ENCODE measurements at regions not wholly inside any gene's neighbourhood (a gene's known extent, or its start where the extent isn't known, plus 50 kb on each side); places are given as distances from the start of the nearest gene placed in this dataset.

- Histone ChIP-seq H4K20me1 (ENCODE audit: insufficient read depth, low read length) (no peaks in the 10 kb centered on the region), H3K36me3 (replicated peaks; ENCODE audit: insufficient read depth, low read length) (no peaks in the 10 kb centered on the region), H3K4me1 (ENCODE audit: low read length) (no peaks in the 10 kb centered on the region), H3K9me2 (replicated peaks; ENCODE audit: insufficient read depth, low read length) (no peaks in the 10 kb centered on the region), H3K79me2 (ENCODE audit: low read length) (no peaks in the 10 kb centered on the region), H3K4me2 (ENCODE audit: low read depth, low read length) (no peak overlapping the region), H3K9me3 (replicated peaks; ENCODE audit: insufficient read depth, low read length) (no peaks in the 10 kb centered on the region), H2AFZ (ENCODE audit: low read length) (no peak overlapping the region), H3F3A (ENCODE audit: insufficient read depth, low read length) (no peaks in the 10 kb centered on the region), H3K9ac (ENCODE audit: low read length) (no peak overlapping the region), H3K4me3 (ENCODE audit: low read length) (no peak overlapping the region), H3K27me3 (replicated peaks; ENCODE audit: insufficient read depth, low read length) (no peaks in the 10 kb centered on the region), H3K27ac (ENCODE audit: low read length) (no peak overlapping the region)
- no peak for DNase-seq
- TF ChIP-seq CTCF (IDR thresholded peaks at IDR 0.05; ENCODE audit: low read length), result no peak
- no peak for TF ChIP-seq EZH2phosphoT487 (IDR thresholded peaks at IDR 0.05; ENCODE audit: low read length)
- no peak for TF ChIP-seq EZH2 (optimal IDR thresholded peaks at IDR 0.05; ENCODE audit: low read depth, low read length)
Observed at GRCh38 chrX:126985981-126986380, 166.5 kb downstream of the PRR32 start.

- H3K9me3 ChIP-seq (replicated peaks; ENCODE audit: insufficient read depth, low read length), result no peaks in the 10 kb centered on the region
- H2AFZ ChIP-seq (ENCODE audit: low read length), result no peak overlapping the region
- TF ChIP-seq EZH2 (optimal IDR thresholded peaks at IDR 0.05; ENCODE audit: low read depth, low read length) (no peak), CTCF (IDR thresholded peaks at IDR 0.05; ENCODE audit: low read length) (no peak), EZH2phosphoT487 (IDR thresholded peaks at IDR 0.05; ENCODE audit: low read length) (no peak)
- no peak overlapping the region for H3K27ac ChIP-seq (ENCODE audit: low read length)
- no peaks in the 10 kb centered on the region for H4K20me1 ChIP-seq (ENCODE audit: insufficient read depth, low read length)
- no peak overlapping the region for H3K4me2 ChIP-seq (ENCODE audit: low read depth, low read length)
- no peak for DNase-seq
- H3K4me3 ChIP-seq (ENCODE audit: low read length), result no peak overlapping the region
- no peaks in the 10 kb centered on the region for H3K4me1 ChIP-seq (ENCODE audit: low read length)
- H3K27me3 ChIP-seq (replicated peaks; ENCODE audit: insufficient read depth, low read length), result no peaks in the 10 kb centered on the region
- H3K9me2 ChIP-seq (replicated peaks; ENCODE audit: insufficient read depth, low read length), result no peaks in the 10 kb centered on the region
- no peaks in the 10 kb centered on the region for H3K79me2 ChIP-seq (ENCODE audit: low read length)
- H3K9ac ChIP-seq (ENCODE audit: low read length), result no peak overlapping the region
- H3F3A ChIP-seq (ENCODE audit: insufficient read depth, low read length), result no peaks in the 10 kb centered on the region
- H3K36me3 ChIP-seq (replicated peaks; ENCODE audit: insufficient read depth, low read length), result no peaks in the 10 kb centered on the region
Observed at GRCh38 chrX:126994032-126994600, 174.6 kb downstream of the PRR32 start.

GRCh38 chrX:127011629-127012028 is 192.1 kb downstream of the PRR32 start:
- H3K9ac ChIP-seq (ENCODE audit: low read length), result no peak overlapping the region
- H3K36me3 ChIP-seq (replicated peaks; ENCODE audit: insufficient read depth, low read length), result no peaks in the 10 kb centered on the region
- no peaks in the 10 kb centered on the region for H3K27me3 ChIP-seq (replicated peaks; ENCODE audit: insufficient read depth, low read length)
- H3K4me1 ChIP-seq (ENCODE audit: low read length), result no peaks in the 10 kb centered on the region
- no peak overlapping the region for H3K4me3 ChIP-seq (ENCODE audit: low read length)
- H3K4me2 ChIP-seq (ENCODE audit: low read depth, low read length), result peak overlapping the region; percentile 26; the same call in 1 of the 2 replicates
- no peaks in the 10 kb centered on the region for H4K20me1 ChIP-seq (ENCODE audit: insufficient read depth, low read length)
- no peaks in the 10 kb centered on the region for H3F3A ChIP-seq (ENCODE audit: insufficient read depth, low read length)
- peak; percentile 66 for DNase-seq
- H3K9me2 ChIP-seq (replicated peaks; ENCODE audit: insufficient read depth, low read length), result no peaks in the 10 kb centered on the region
- H2AFZ ChIP-seq (ENCODE audit: low read length), result 0 out of 2 replicates have a peak overlapping the region, but pooled peaks have one; percentile 6
- no peaks in the 10 kb centered on the region for H3K9me3 ChIP-seq (replicated peaks; ENCODE audit: insufficient read depth, low read length)
- TF ChIP-seq EZH2 (optimal IDR thresholded peaks at IDR 0.05; ENCODE audit: low read depth, low read length) (no peak), EZH2phosphoT487 (IDR thresholded peaks at IDR 0.05; ENCODE audit: low read length) (no peak), CTCF (IDR thresholded peaks at IDR 0.05; ENCODE audit: low read length) (no peak)
- H3K27ac ChIP-seq (ENCODE audit: low read length), result no peak overlapping the region
- H3K79me2 ChIP-seq (ENCODE audit: low read length), result no peaks in the 10 kb centered on the region
